ENCODE measurements at regions not wholly inside any gene's neighbourhood (a gene's known extent, or its start where the extent isn't known, plus 50 kb on each side); places are given as distances from the start of the nearest gene placed in this dataset.

GRCh38 chr4:63211776-63212479 is 1197.3 kb downstream of the TECRL start:
- no peak for TF ChIP-seq EZH2 (IDR thresholded peaks at IDR 0.05; ENCODE audit: borderline replicate concordance)
- TF ChIP-seq, protein P1, sequence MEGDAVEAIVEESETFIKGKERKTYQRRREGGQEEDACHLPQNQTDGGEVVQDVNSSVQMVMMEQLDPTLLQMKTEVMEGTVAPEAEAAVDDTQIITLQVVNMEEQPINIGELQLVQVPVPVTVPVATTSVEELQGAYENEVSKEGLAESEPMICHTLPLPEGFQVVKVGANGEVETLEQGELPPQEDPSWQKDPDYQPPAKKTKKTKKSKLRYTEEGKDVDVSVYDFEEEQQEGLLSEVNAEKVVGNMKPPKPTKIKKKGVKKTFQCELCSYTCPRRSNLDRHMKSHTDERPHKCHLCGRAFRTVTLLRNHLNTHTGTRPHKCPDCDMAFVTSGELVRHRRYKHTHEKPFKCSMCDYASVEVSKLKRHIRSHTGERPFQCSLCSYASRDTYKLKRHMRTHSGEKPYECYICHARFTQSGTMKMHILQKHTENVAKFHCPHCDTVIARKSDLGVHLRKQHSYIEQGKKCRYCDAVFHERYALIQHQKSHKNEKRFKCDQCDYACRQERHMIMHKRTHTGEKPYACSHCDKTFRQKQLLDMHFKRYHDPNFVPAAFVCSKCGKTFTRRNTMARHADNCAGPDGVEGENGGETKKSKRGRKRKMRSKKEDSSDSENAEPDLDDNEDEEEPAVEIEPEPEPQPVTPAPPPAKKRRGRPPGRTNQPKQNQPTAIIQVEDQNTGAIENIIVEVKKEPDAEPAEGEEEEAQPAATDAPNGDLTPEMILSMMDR (IDR thresholded peaks at IDR 0.05; ENCODE audit: poor library complexity) = no peak
